ENCODE measurements at regions not wholly inside any gene's neighbourhood (a gene's known extent, or its start where the extent isn't known, plus 50 kb on each side); places are given as distances from the start of the nearest gene placed in this dataset.

GRCh38 chr2:158041400-158041799 lies 60.3 kb upstream of the UPP2 start:
- TF ChIP-seq CTCF (IDR thresholded peaks at IDR 0.05) = no peak
- no peak for TF ChIP-seq POLR2A (IDR thresholded peaks at IDR 0.05)
